CD14-positive monocyte (primary cell): ENCODE measurements at regions not wholly inside any gene's neighbourhood (a gene's known extent, or its start where the extent isn't known, plus 50 kb on each side); places are given as distances from the start of the nearest gene placed in this dataset.

Experiments used
- DNase-seq, 3 donors: peaks; one replicate each; pipeline ENCODE4 v3.0.0-alpha.2; 2011 to 2022
- H2AFZ ChIP-seq: 2 replicates; pipeline ENCODE4 v1.6.0; 2012; ENCODE audit warnings: mild to moderate bottlenecking, low read depth, low read length, inconsistent platforms; ENCODE audit not compliant: insufficient read depth, poor library complexity, severe bottlenecking
- H3K27ac ChIP-seq, 2 donors: 1 replicate in 1 of 2; 2 replicates in 1 of 2; pipeline ENCODE4 v1.5.1; 2012 to 2013; ENCODE audit warnings: low read length in 2 of 2, control low read depth in 1 of 2, inconsistent platforms in 1 of 2, low read depth in 1 of 2, mild to moderate bottlenecking in 1 of 2
- H3K27me3 ChIP-seq, 2 donors: one replicate each; pipeline versions ENCODE4 v1.6.0 to v1.6.1; 2011 to 2013; ENCODE audit warnings: low read length in 2 of 2; ENCODE audit not compliant: control insufficient read depth in 2 of 2, insufficient read depth in 2 of 2
- H3K36me3 ChIP-seq, 2 donors: replicated peaks in 1 of 2; 1 replicate in 1 of 2; 2 replicates in 1 of 2; pipeline versions ENCODE4 v1.5.1 to v1.6.1; 2012 to 2013; ENCODE audit warnings: low read length in 2 of 2, control low read depth in 1 of 2, inconsistent platforms in 1 of 2, mild to moderate bottlenecking in 1 of 2; ENCODE audit not compliant: insufficient read depth in 2 of 2, control insufficient read depth in 1 of 2
- H3K4me1 ChIP-seq, 2 donors: 1 replicate in 1 of 2; 2 replicates in 1 of 2; pipeline versions ENCODE4 v1.5.1 to v1.6.1; 2012 to 2013; ENCODE audit warnings: low read length in 2 of 2, control low read depth in 1 of 2, inconsistent platforms in 1 of 2, mild to moderate bottlenecking in 1 of 2, moderate library complexity in 1 of 2; ENCODE audit not compliant: insufficient read depth in 2 of 2, control insufficient read depth in 1 of 2
- H3K4me2 ChIP-seq: replicated peaks from 2 replicates; pipeline ENCODE3; 2012; ENCODE audit warnings: low read length, moderate library complexity, mild to moderate bottlenecking; ENCODE audit not compliant: poor library complexity, severe bottlenecking; ENCODE audit errors: extremely low read depth
- H3K4me3 ChIP-seq, 3 experiments: fragments of 200-600 bp in 1 of 3; sonication (generic) in 1 of 3; replicated peaks in 1 of 3; 1 replicate in 2 of 3; 2 replicates in 1 of 3; pipeline ENCODE4 v1.5.1; 2011 to 2013; ENCODE audit warnings: low read length in 3 of 3, mild to moderate bottlenecking in 3 of 3, control low read depth in 2 of 3, low read depth in 2 of 3, inconsistent platforms in 1 of 3, moderate library complexity in 1 of 3
- H3K79me2 ChIP-seq: 2 replicates; pipeline ENCODE4 v1.6.0; 2012; ENCODE audit warnings: mild to moderate bottlenecking, control low read depth, inconsistent platforms, low read length, moderate library complexity; ENCODE audit not compliant: insufficient read depth
- H3K9ac ChIP-seq: 2 replicates; pipeline ENCODE4 v1.6.0; 2017; ENCODE audit warnings: low read length, mild to moderate bottlenecking; ENCODE audit not compliant: insufficient read depth, poor library complexity, severe bottlenecking
- H3K9me3 ChIP-seq, 2 donors: replicated peaks in 1 of 2; 1 replicate in 1 of 2; 2 replicates in 1 of 2; pipeline versions ENCODE4 v1.5.1 to v1.6.1; 2012 to 2013; ENCODE audit warnings: low read length in 2 of 2, control low read depth in 1 of 2; ENCODE audit not compliant: control insufficient read depth in 1 of 2, insufficient read depth in 1 of 2
- H4K20me1 ChIP-seq: 2 replicates; pipeline ENCODE4 v1.6.0; 2012; ENCODE audit warnings: mild to moderate bottlenecking, low read length, control low read depth, moderate library complexity; ENCODE audit not compliant: insufficient read depth
- H3K27ac Mint-ChIP-seq, 7 donors: one replicate each; pipeline ENCODE4 v1.8.0; 2020; ENCODE audit warnings: mild to moderate bottlenecking in 7 of 7, mixed read lengths in 7 of 7, moderate library complexity in 6 of 7, inconsistent platforms in 2 of 7
- H3K27me3 Mint-ChIP-seq, 3 donors: one replicate each; pipeline ENCODE4 v1.8.0; 2021 to 2022; ENCODE audit warnings: low read depth in 3 of 3, mild to moderate bottlenecking in 3 of 3, mixed read lengths in 3 of 3, moderate library complexity in 3 of 3, inconsistent platforms in 1 of 3
- H3K36me3 Mint-ChIP-seq, 2 donors: one replicate each; pipeline ENCODE4 v1.8.0; 2020; ENCODE audit warnings: mixed read lengths in 2 of 2, inconsistent platforms in 1 of 2, mild to moderate bottlenecking in 1 of 2
- H3K4me1 Mint-ChIP-seq: one replicate; pipeline ENCODE4 v1.8.0; 2020; ENCODE audit warnings: mild to moderate bottlenecking, mixed read lengths
- H3K4me3 Mint-ChIP-seq, 2 donors: one replicate each; pipeline ENCODE4 v1.8.0; 2020; ENCODE audit warnings: mild to moderate bottlenecking in 2 of 2, mixed read lengths in 2 of 2, moderate library complexity in 1 of 2
- H3K9me3 Mint-ChIP-seq, 7 donors: one replicate each; pipeline ENCODE4 v1.8.0; 2020 to 2022; ENCODE audit warnings: mixed read lengths in 7 of 7, mild to moderate bottlenecking in 6 of 7, moderate library complexity in 6 of 7, inconsistent platforms in 2 of 7
- WGBS: methylation state at CpG from one replicate; pipeline ENCODE4 v1.1.5; 2013; ENCODE audit warnings: missing lambda C conversion rate; ENCODE audit not compliant: insufficient coverage; 5-methylcytosine and 5-hydroxymethylcytosine counted together
- intact Hi-C, 2 donors: fragments of 100-400 bp; cut with micrococcal nuclease; formaldehyde crosslinking; loops; one replicate each; pipeline versions ENCODE4 v1.15.0 to v1.15.1; 2023
- TF ChIP-seq, protein P1 (sequence below): fragments of 200-600 bp; IDR thresholded peaks from one replicate; pipeline ENCODE4 v1.8.0; 2022; ENCODE audit warnings: antibody characterized with exemption, mild to moderate bottlenecking

DNA sequence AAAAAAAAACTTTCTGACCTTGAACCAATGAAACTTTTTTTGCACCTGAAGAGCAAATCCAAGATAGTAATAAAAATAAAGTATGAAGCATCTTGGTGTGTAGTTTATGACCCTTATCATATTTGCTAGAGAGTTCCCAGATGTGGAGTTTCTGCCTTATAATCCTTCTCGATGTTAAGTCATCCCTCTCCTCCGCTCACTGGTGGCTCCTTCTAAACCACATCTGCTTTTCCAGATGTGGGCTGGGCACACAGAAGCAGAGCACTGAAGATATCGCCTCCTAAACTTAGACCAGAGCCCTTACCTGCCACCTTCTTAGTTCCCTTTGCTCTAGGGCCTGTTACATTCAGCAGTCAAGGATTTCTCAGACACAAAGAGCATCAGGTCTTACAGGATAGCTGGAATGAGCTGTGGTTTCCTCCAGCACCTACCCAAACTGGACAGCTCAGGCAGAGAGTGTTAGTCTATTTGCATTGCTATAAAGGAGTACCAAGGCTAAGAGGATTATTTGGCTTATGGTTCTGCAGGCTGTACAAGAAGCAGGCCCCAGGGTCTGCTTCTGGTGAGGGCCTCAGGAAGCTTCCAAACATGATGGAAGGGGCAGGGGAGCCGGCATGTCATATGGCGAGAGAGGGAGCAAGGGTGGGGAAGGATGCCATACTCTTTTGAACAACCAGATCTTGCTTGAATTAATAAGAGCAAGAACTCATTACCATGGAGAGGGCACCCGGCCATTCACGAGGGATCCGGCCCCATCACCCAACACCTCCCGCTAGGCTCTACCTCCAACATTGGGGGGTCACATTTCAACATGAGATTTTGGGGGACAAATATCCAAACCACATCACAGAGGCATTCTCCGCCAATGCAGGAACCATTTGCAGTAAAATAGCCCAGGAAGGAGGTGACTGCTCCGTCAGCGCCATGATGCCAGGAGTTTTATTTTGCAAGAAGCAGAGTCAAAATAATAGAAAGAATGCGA is 75.6 kb upstream of the HELT start:
- Histone ChIP-seq H3K4me1 (no peaks in the 10 kb centered on the region), H3K27me3 (no peaks in the 10 kb centered on the region), H3K9ac (no peak overlapping the region), H3K27ac (no peak overlapping the region), H3K9me3 (no peaks in the 10 kb centered on the region), H4K20me1 (no peaks in the 10 kb centered on the region), H3K4me3 (no peak overlapping the region), H3K36me3 (no peaks in the 10 kb centered on the region), H3K4me2 (no peak overlapping the region), H3K79me2 (no peaks in the 10 kb centered on the region), H2AFZ (no peak overlapping the region)
- peaks cover under 1 to 5% (median 4%) of the 10 kb centered on the region in 3 donors for H3K27me3 Mint-ChIP-seq
- H3K27ac Mint-ChIP-seq: no peak overlapping the region
- H3K4me1 Mint-ChIP-seq: no peaks in the 10 kb centered on the region
- TF ChIP-seq, protein P1, sequence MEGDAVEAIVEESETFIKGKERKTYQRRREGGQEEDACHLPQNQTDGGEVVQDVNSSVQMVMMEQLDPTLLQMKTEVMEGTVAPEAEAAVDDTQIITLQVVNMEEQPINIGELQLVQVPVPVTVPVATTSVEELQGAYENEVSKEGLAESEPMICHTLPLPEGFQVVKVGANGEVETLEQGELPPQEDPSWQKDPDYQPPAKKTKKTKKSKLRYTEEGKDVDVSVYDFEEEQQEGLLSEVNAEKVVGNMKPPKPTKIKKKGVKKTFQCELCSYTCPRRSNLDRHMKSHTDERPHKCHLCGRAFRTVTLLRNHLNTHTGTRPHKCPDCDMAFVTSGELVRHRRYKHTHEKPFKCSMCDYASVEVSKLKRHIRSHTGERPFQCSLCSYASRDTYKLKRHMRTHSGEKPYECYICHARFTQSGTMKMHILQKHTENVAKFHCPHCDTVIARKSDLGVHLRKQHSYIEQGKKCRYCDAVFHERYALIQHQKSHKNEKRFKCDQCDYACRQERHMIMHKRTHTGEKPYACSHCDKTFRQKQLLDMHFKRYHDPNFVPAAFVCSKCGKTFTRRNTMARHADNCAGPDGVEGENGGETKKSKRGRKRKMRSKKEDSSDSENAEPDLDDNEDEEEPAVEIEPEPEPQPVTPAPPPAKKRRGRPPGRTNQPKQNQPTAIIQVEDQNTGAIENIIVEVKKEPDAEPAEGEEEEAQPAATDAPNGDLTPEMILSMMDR: no peak
- no peak for DNase-seq
- H3K9me3 Mint-ChIP-seq: peaks cover 0 to 7% (median 2%) of the 10 kb centered on the region in 7 donors
- intact Hi-C loops: no loop called here
- H3K4me3 Mint-ChIP-seq: no peak overlapping the region
- H3K36me3 Mint-ChIP-seq: no peaks in the 10 kb centered on the region
- 90% methylated on average over 5 of the region's 13 CpGs for WGBS

- H3K4me3 ChIP-seq: no peak overlapping the region
- 100% methylated on average over 2 of the region's 3 CpGs for WGBS
- no peaks in the 10 kb centered on the region for H3K36me3 ChIP-seq
- H3K9me3 ChIP-seq: no peaks in the 10 kb centered on the region
- H4K20me1 ChIP-seq: no peaks in the 10 kb centered on the region
- H3K36me3 Mint-ChIP-seq: no peaks in the 10 kb centered on the region
- no peaks in the 10 kb centered on the region for H3K4me1 ChIP-seq
- H3K79me2 ChIP-seq: no peaks in the 10 kb centered on the region
- TF ChIP-seq, protein P1: no peak
- intact Hi-C loops: no loop called here
- H3K27ac ChIP-seq: no peak overlapping the region
- H3K27me3 Mint-ChIP-seq: peaks cover 5 to 15% (median 6%) of the 10 kb centered on the region in 3 donors
- no peak overlapping the region for H3K9ac ChIP-seq
- H2AFZ ChIP-seq: no peak overlapping the region
- peaks cover 0 to 3% (median 0%) of the 10 kb centered on the region in 7 donors for H3K9me3 Mint-ChIP-seq
- H3K4me1 Mint-ChIP-seq: peaks cover 6% of the 10 kb centered on the region
- no peak overlapping the region for H3K4me3 Mint-ChIP-seq
- H3K4me2 ChIP-seq: no peak overlapping the region
- DNase-seq: no peak
- H3K27ac Mint-ChIP-seq: no peak overlapping the region
- H3K27me3 ChIP-seq: peaks cover 0 to 2% of the 10 kb centered on the region in 2 donors
Measured at GRCh38 chr4:184949020-184949419, 69.3 kb upstream of the HELT start.
